Epithelial cell of proximal tubule (primary cell): ENCODE measurements at regions not wholly inside any gene's neighbourhood (a gene's known extent, or its start where the extent isn't known, plus 50 kb on each side); places are given as distances from the start of the nearest gene placed in this dataset.
A peak's percentile ranks its signal among the peaks of the same experiment; 100 is the strongest.

Experiments used
- DNase-seq: peaks from one replicate; pipeline ENCODE4 v3.0.0-alpha.2; 2011; ENCODE audit warnings: low read depth
- H3K4me3 ChIP-seq: 2 replicates; pipeline ENCODE4 v1.5.1; 2011; ENCODE audit warnings: low read depth, mild to moderate bottlenecking, low read length
- CTCF ChIP-seq: conservative IDR thresholded peaks from 2 replicates; pipeline ENCODE4 v1.5.1; 2012; ENCODE audit warnings: low read depth, mild to moderate bottlenecking, low read length

DNA sequence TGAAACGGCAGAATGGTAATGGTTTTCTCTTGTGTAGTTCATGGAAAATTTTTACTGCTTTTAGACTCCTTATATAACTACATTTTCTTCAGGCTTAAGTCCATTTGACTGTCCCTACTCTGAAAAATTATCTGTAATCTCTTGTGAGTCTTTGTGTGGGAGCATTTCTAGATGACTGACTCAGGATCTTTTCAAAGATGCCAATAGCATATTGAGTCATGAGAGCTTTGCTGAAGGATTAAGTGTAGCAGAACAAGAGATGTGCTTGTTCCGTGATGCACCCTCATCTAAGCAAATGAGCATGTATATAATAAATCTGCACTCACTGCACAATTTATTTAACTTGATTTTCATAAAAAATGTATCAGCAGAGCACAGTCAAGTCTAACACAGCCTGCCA is 298.7 kb upstream of the CDH6 start:
- peak; percentile 23 for DNase-seq
- TF ChIP-seq CTCF = no peak
- H3K4me3 ChIP-seq = no peak overlapping the region

DNA sequence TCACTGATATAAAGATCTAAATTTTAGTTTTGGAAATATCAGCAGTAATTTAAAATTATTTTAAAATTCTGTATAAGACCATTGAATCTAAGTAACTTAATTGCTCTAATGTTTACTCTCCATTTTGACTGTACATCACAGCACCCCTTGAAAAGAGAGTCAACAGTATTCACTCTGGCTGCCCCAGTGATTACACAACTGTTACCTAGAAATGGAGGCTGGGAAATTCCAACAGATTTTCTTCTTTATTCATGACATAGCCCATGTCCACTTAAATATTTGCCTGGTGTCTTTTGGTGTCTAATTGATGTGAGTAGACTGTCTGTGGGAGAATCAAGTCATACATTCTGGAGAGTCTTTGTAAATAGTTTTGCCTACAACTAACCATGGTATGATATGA is 301.8 kb upstream of the CDH6 start:
- H3K4me3 ChIP-seq = no peak overlapping the region
- TF ChIP-seq CTCF = no peak
- no peak for DNase-seq

DNA sequence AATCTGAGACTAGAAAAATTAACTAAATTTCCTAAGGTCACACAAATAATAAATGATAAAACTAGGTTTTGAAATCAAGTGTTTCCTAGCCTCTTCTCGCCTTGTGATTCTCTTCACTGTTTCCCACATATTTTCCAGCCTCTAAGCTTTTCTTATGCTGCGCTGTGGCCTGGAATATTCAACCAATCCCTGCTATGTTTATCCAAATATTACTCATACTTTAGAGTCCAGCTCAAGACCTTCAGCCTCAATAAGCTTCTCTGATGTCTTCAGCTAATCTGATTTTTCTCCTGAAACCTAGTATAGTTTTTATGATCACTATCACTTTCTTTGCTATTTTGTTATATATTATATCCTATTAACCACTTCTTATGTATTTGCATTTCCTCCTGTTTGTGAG is 303.1 kb upstream of the CDH6 start:
- no peak for DNase-seq

DNA sequence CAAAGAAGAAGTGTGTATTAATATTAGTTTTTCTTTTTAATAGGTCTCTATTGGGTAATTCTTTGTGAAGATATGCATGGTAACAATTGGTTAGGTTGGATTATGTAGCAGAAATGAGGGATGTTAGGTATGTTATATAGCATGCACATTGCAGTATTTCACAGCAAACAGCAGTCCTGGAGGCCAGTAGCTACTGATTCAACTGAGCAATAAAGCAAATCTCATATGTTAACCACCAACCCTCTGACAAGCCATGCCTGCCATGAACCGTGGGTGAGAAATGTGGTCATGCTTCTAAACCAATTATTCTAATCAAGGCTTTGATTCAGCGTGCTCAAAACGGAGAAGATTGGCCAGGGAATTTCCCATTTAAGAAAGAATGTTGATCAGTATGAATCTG is 313.0 kb upstream of the CDH6 start:
- no peak for TF ChIP-seq CTCF
- H3K4me3 ChIP-seq = no peak overlapping the region
- DNase-seq = peak; percentile 9

More for the DNA sequence above, 303.1 kb upstream of the CDH6 start:
- TF ChIP-seq CTCF = no peak
- H3K4me3 ChIP-seq = no peak overlapping the region

GRCh38 chr5:30879887-30880286 is 313.6 kb upstream of the CDH6 start:
- no peak for TF ChIP-seq CTCF
- no peak overlapping the region for H3K4me3 ChIP-seq
- DNase-seq = no peak

GRCh38 chr5:30878746-30879145 is 314.7 kb upstream of the CDH6 start:
- DNase-seq = peak; percentile 20
- no peak for TF ChIP-seq CTCF
- no peak overlapping the region for H3K4me3 ChIP-seq

DNA sequence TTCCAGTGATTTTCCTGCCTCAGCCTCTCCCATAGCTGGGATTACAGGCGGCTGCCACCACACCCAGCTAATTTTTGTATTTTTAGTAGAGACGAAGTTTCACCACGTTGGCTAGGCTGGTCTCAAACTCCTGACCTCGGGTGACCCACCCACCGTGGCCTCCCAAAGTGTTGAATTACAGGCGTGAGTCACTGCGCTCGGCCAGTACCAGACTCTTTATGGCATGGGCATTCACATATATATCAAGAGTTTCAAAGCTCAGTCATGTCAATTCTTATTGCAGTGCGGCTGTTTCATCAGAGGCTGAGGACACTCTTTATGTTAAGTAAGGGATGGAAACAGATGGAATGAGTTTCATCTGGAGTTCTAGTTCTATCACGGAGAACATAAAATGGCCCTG is 315.2 kb upstream of the CDH6 start:
- TF ChIP-seq CTCF = no peak
- H3K4me3 ChIP-seq = no peak overlapping the region
- no peak for DNase-seq
